Esophagus muscularis mucosa (tissue), 4 donors: ENCODE measurements at regions not wholly inside any gene's neighbourhood (a gene's known extent, or its start where the extent isn't known, plus 50 kb on each side); places are given as distances from the start of the nearest gene placed in this dataset.

ENCODE experiments used
- DNase-seq: peaks from one replicate; pipeline ENCODE4 v3.0.0-alpha.2; 2017; ENCODE audit errors: extremely low spot score
- H3K27ac ChIP-seq, 4 donors: fragments of 200-600 bp; sonication (generic); replicated peaks in 1 of 4; 1 replicate in 3 of 4; 2 replicates in 1 of 4; pipeline ENCODE4 v1.5.1; 2016 to 2019; ENCODE audit warnings: mild to moderate bottlenecking in 1 of 4
- H3K27me3 ChIP-seq, 4 donors: fragments of 200-600 bp; sonication (generic); one replicate each; pipeline versions ENCODE4 v1.5.1 to v1.6.0; 2016 to 2019
- H3K36me3 ChIP-seq, 4 donors: fragments of 200-600 bp; sonication (generic); one replicate each; pipeline ENCODE4 v1.5.1; 2016 to 2019
- H3K4me1 ChIP-seq, 4 donors: fragments of 200-600 bp; sonication (generic); one replicate each; pipeline ENCODE4 v1.5.1; 2016 to 2019
- H3K4me3 ChIP-seq, 4 donors: fragments of 200-600 bp; sonication (generic); 1 replicate in 2 of 4; 2 replicates in 2 of 4; pipeline ENCODE4 v1.5.1; 2016 to 2019; ENCODE audit warnings: mild to moderate bottlenecking in 4 of 4, moderate library complexity in 1 of 4
- H3K9me3 ChIP-seq, 4 donors: fragments of 200-600 bp; sonication (generic); 1 replicate in 3 of 4; 2 replicates in 1 of 4; pipeline ENCODE4 v1.5.1; 2016 to 2019
- EP300 ChIP-seq: sonication (generic); formaldehyde crosslinking; IDR thresholded peaks from one replicate; pipeline ENCODE4 v1.6.1; 2017; ENCODE audit warnings: antibody characterized with exemption
- POLR2A ChIP-seq: fragments of 450-650 bp; IDR thresholded peaks from one replicate; pipeline ENCODE4 v1.6.1; 2017; ENCODE audit warnings: antibody characterized with exemption, moderate library complexity, mild to moderate bottlenecking, low read depth
- POLR2AphosphoS5 ChIP-seq, 2 donors: sonication (generic); formaldehyde crosslinking; IDR thresholded peaks; one replicate each; pipeline ENCODE4 v1.6.1; 2017; ENCODE audit warnings: antibody characterized with exemption in 2 of 2
- WGBS: methylation state at CpG from one replicate; pipeline ENCODE4 v1.1.5; 2018; 5-methylcytosine and 5-hydroxymethylcytosine counted together
- intact Hi-C: fragments of 100-400 bp; cut with DNase I; formaldehyde crosslinking; loops from one replicate; pipeline ENCODE4 v1.15.1; 2023
- small RNA-seq, 3 donors: library from RNA; depleted of rRNA; stranded (forward); fragments of <200 nt; gene quantifications; one replicate each; pipeline ENCODE3, GENCODE V24; 2016
- TF ChIP-seq, protein P1 (sequence below), 3 experiments: fragments of 200-600 bp in 2 of 3; fragments of 450-650 bp in 1 of 3; sonication (generic) in 2 of 3; IDR thresholded peaks; one replicate each; pipeline ENCODE4 v1.5.1; 2017 to 2019; ENCODE audit warnings: antibody characterized with exemption in 3 of 3, mild to moderate bottlenecking in 2 of 3, moderate library complexity in 1 of 3

DNA sequence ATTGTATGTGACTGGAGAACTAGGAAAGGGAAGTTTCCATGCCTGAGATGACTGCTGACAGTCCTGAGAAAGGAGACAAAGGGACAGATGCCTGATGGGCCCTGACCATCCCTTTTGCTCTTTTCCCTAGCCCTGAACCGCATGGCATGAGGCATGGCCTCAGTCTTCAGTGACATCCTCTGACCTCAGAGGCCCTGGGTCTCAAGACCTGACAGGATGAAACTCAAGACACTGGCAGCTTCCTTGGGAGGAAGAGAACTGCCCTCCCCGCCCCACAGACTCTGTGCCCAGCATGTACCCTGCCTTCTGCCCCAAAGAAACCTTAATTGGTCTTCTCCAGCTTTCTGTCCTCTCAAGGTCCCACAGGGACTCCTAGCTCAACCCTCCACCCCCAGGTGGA is 444.1 kb downstream of the SOX6 start:
- Histone ChIP-seq H3K4me3 (no peak overlapping the region), H3K27ac (no peak overlapping the region), H3K27me3 (no peaks in the 10 kb centered on the region), H3K9me3 (no peaks in the 10 kb centered on the region), H3K36me3 (no peaks in the 10 kb centered on the region), H3K4me1 (peaks cover 0 to 15% (median 9%) of the 10 kb centered on the region in 4 donors)
- DNase-seq = no peak
- TF ChIP-seq POLR2AphosphoS5 (IDR thresholded peaks at IDR 0.05) (no peak), POLR2A (no peak)
- TF ChIP-seq, protein P1, sequence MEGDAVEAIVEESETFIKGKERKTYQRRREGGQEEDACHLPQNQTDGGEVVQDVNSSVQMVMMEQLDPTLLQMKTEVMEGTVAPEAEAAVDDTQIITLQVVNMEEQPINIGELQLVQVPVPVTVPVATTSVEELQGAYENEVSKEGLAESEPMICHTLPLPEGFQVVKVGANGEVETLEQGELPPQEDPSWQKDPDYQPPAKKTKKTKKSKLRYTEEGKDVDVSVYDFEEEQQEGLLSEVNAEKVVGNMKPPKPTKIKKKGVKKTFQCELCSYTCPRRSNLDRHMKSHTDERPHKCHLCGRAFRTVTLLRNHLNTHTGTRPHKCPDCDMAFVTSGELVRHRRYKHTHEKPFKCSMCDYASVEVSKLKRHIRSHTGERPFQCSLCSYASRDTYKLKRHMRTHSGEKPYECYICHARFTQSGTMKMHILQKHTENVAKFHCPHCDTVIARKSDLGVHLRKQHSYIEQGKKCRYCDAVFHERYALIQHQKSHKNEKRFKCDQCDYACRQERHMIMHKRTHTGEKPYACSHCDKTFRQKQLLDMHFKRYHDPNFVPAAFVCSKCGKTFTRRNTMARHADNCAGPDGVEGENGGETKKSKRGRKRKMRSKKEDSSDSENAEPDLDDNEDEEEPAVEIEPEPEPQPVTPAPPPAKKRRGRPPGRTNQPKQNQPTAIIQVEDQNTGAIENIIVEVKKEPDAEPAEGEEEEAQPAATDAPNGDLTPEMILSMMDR (IDR thresholded peaks at IDR 0.05) = no peak
- intact Hi-C loops = no loop called here
- 94% methylated on average over 2 of the region's 2 CpGs for WGBS

DNA sequence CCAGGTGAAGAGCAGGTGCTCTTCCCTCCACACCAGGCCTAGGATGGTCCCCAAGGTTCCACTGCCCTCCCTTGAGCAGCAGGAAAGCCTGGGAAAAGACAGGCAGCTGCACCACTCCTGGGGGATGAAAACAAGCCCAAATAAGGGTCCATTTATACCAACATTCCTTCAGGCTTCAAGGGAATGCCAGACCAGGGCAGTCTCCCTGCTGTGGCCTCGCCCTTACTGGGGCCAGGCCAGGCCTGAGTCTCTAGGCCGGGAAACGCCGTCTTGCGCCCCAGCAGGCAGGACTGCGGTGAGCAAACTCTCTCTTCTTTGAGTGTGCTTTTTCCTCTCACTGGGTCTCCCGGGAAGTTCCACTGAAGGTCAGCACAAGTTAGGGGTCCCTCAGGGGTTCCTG is 443.5 kb downstream of the SOX6 start:
- H3K9me3 ChIP-seq = no peaks in the 10 kb centered on the region
- intact Hi-C loops = no loop called here
- 82% methylated on average over 7 of the region's 7 CpGs for WGBS
- no peaks in the 10 kb centered on the region for H3K36me3 ChIP-seq
- H3K27me3 ChIP-seq = no peaks in the 10 kb centered on the region
- TF ChIP-seq, protein P1 (IDR thresholded peaks at IDR 0.05) = no peak
- TF ChIP-seq EP300 = no peak
- no peak overlapping the region for H3K4me3 ChIP-seq
- H3K4me1 ChIP-seq = peaks cover 0 to 15% (median 9%) of the 10 kb centered on the region in 4 donors
- no peak overlapping the region for H3K27ac ChIP-seq
- DNase-seq = no peak

DNA sequence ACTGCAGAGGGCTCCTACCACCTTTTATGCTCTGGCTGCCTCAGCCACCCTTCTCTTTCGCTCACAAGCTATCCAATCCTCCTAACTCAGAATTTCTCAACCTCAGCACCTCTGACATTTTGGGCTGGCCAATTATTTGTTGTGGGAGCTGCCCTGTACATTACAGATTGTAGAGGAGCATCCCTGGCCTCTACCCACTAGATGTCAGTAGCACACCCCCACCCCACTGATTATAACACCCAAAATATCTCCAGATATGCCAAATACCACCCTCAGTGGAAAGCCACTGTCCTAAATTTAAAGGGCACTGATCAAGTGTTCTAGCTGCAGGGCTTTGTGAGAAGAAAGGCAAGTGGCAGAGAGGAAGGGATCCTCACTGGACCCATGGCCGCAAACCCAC is 443.1 kb downstream of the SOX6 start:
- Histone ChIP-seq H3K27me3 (no peaks in the 10 kb centered on the region), H3K4me1 (peaks cover 0 to 15% (median 9%) of the 10 kb centered on the region in 4 donors), H3K36me3 (no peaks in the 10 kb centered on the region), H3K27ac (no peak overlapping the region), H3K4me3 (no peak overlapping the region), H3K9me3 (no peaks in the 10 kb centered on the region)
- 94% methylated on average over 2 of the region's 2 CpGs for WGBS
- TF ChIP-seq EP300 = no peak
- TF ChIP-seq, protein P1 (IDR thresholded peaks at IDR 0.05) = no peak
- no peak for TF ChIP-seq POLR2AphosphoS5 (IDR thresholded peaks at IDR 0.05)
- TF ChIP-seq POLR2A = no peak
- no peak for DNase-seq
- intact Hi-C loops = no loop called here

Small RNAs in the stretch of these regions (small RNA-seq; reads per million reads assigned to genes)
- 0 reads per million in 3 donors for gene RF00324
